Heart right ventricle (tissue), 16 donors: ENCODE measurements at regions not wholly inside any gene's neighbourhood (a gene's known extent, or its start where the extent isn't known, plus 50 kb on each side); places are given as distances from the start of the nearest gene placed in this dataset.
"Not testable (repeated sequence)": the region's sequence is repeated elsewhere in the genome, so short reads cannot be mapped to it uniquely, and the experiment has no call there.

Experiments used
- ATAC-seq, 8 donors: fragments of 200-7000 bp; cut with Tn5 transposase; one replicate each; pipeline ENCODE4 v1.9.1; 2020; ENCODE audit warnings: mild to moderate bottlenecking in 8 of 8, moderate library complexity in 8 of 8, moderate number of reproducible peaks in 1 of 8
- DNase-seq, 2 donors: peaks; one replicate each; pipeline ENCODE4 v3.0.0-alpha.2; 2020
- H3K27ac ChIP-seq, 10 donors: fragments of 200-600 bp; sonication (generic) in 2 of 10; one replicate each; pipeline versions ENCODE4 v1.5.0 to v1.8.0; 2020 to 2022; ENCODE audit warnings: mild to moderate bottlenecking in 3 of 10
- H3K27me3 ChIP-seq, 7 donors: fragments of 200-600 bp; one replicate each; pipeline ENCODE4 v1.8.0; 2021 to 2022; ENCODE audit warnings: mild to moderate bottlenecking in 2 of 7
- H3K36me3 ChIP-seq, 9 donors: fragments of 200-600 bp; sonication (generic) in 1 of 9; one replicate each; pipeline versions ENCODE4 v1.5.0 to v1.8.0; 2020 to 2022; ENCODE audit warnings: mild to moderate bottlenecking in 2 of 9
- H3K4me1 ChIP-seq, 9 donors: fragments of 200-600 bp; sonication (generic) in 1 of 9; one replicate each; pipeline versions ENCODE4 v1.5.0 to v1.8.0; 2020 to 2022; ENCODE audit warnings: mild to moderate bottlenecking in 4 of 9
- H3K4me3 ChIP-seq, 10 donors: fragments of 200-600 bp; sonication (generic) in 2 of 10; one replicate each; pipeline versions ENCODE4 v1.5.0 to v1.8.0; 2020 to 2022; ENCODE audit warnings: mild to moderate bottlenecking in 7 of 10, moderate library complexity in 2 of 10
- H3K9me3 ChIP-seq, 11 donors: fragments of 200-600 bp in 10 of 11; sonication (generic) in 2 of 11; one replicate each; pipeline versions ENCODE4 v1.5.0 to v1.8.0; 2013 to 2022; ENCODE audit warnings: mild to moderate bottlenecking in 2 of 11, control low read depth in 1 of 11, moderate library complexity in 1 of 11
- WGBS, 2 donors: extraction: QIAGEN DNeasy Blood & Tissue Kit; methylation state at CpG; one replicate each; pipeline ENCODE4 v1.1.7; 2013; ENCODE audit warnings: inconsistent platforms in 1 of 2; 5-methylcytosine and 5-hydroxymethylcytosine counted together
- intact Hi-C, 10 donors: fragments of 100-400 bp; cut with DNase I; formaldehyde crosslinking; loops; one replicate each; pipeline versions ENCODE4 v1.11.1 to v1.14.2; 2022
- TF ChIP-seq, protein P1 (sequence below), 9 donors: fragments of 200-600 bp; sonication (generic) in 2 of 9; IDR thresholded peaks; one replicate each; pipeline versions ENCODE4 v1.5.0 to v1.8.0; 2021 to 2022; ENCODE audit warnings: antibody characterized with exemption in 9 of 9, mild to moderate bottlenecking in 5 of 9, moderate library complexity in 1 of 9
- donor health status: Arrhythmogenic right ventricular cardiomyopathy.
- donor health status: ischemic (EF 13 %, LVEDD 7.1; RV severe dilation, severe dysfunction).
- donor health status: healthy with polysubstance abuse.
- donor health status: DM: no; HTN: yes; CAD: no.
- donor health status: DM: no; HTN: no; CAD: no.
- donor health status: ischemic (EF 25% LVEDD 6.9; RV normal size, moderate dysfunction).
- donor health status: ischemic (EF 25% LVEDD 5.7; RV mildly dilated, moderate dysfunction).
- donor health status: healthy.
- donor health status: DM: yes; HTN: yes; CAD: no.
- donor health status: Ischemic cardiomyopathy.
- donor health status: ischemic (EF 35%, LVEDD 5.7; RV mildly dilated, moderate dysfunction).
- donor health status: nonischemic (EF 11% LVEDD 7.7; RV severe dilation, severe dysfunction).
- donor health status: DM: yes; HTN: yes; CAD: no.
- donor health status: PGD.
- donor health status: ischemic (EF 29% LVEDD 5.4; RV normal size, mild dysfunction).
- donor health status: nonischemic (EF 23%, LVEDD 6.1; RV moderate dilation, normal function).

DNA sequence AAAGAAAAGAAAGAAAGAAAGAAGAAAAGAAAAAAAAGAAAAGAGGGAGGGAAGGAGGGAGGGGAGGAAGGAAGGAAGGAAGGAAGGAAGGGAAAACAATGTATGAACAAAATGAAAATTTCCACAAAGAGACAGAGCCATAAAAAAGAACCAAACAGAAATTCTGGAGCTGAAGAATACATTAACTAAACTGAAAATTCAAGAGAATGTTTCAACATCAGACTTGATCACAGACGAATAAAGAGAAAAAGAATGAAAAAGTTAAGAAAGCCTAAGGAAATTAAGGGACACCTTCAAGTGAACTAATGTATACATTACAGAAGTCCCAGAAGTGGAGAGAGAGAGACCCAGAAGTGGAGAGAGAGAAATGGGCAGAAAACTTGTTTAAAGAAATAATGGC lies 60.9 kb upstream of the RAB6C start:
- whole genome bisulfite sequencing, 2 donors, result 90 to 94% methylated on average over 1 of the region's 1 CpG
- no peak for DNase-seq
- Histone ChIP-seq H3K9me3 (peaks cover 0 to 44% (median 25%) of the 10 kb centered on the region in 11 donors), H3K27me3 (peaks cover 0 to 33% (median 23%) of the 10 kb centered on the region in 7 donors), H3K4me1 (peaks cover 0 to 8% (median 5%) of the 10 kb centered on the region in 9 donors), H3K36me3 (no peaks in the 10 kb centered on the region), H3K27ac (no peak overlapping the region), H3K4me3 (no peak overlapping the region)
- no peak for ATAC-seq
- TF ChIP-seq, protein P1, sequence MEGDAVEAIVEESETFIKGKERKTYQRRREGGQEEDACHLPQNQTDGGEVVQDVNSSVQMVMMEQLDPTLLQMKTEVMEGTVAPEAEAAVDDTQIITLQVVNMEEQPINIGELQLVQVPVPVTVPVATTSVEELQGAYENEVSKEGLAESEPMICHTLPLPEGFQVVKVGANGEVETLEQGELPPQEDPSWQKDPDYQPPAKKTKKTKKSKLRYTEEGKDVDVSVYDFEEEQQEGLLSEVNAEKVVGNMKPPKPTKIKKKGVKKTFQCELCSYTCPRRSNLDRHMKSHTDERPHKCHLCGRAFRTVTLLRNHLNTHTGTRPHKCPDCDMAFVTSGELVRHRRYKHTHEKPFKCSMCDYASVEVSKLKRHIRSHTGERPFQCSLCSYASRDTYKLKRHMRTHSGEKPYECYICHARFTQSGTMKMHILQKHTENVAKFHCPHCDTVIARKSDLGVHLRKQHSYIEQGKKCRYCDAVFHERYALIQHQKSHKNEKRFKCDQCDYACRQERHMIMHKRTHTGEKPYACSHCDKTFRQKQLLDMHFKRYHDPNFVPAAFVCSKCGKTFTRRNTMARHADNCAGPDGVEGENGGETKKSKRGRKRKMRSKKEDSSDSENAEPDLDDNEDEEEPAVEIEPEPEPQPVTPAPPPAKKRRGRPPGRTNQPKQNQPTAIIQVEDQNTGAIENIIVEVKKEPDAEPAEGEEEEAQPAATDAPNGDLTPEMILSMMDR (IDR thresholded peaks at IDR 0.05), result no peak
- intact Hi-C loops, result no loop called here

DNA sequence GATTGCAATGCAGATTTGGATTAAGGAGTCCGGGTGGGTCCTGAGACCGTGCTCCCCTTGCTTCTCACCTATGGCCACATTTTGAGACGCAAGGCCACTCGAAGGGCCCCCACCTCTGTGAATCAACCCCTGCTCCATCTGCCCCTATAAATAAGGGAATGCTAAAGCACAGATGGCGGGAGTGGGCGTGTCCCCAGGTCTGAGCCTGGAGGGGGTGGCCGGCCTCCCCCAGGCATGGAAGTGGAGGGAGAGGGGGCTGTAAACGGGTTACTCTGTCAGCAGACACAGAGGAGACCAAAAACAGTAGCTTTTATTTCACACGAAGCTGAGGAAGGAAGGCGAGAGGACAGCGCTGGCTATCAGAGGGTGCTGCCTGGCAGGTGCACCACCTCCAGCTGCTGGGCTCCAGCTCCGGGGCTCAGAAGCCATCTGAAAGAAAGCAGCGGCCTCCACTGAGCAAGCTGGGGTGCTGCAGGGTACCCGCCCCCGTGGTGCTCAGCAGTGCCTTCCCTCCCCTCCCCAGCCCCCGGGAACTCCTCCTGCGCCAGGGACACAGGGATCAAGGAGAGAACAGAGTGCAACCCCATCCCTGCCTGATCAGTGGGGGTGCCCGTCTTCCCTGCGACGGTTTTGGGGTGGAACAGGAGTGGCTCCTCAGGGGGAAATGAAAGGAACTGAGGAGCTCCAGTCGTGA lies 56.7 kb upstream of the RAB6C start:
- peaks cover 0 to 46% (median 24%) of the 10 kb centered on the region in 7 donors for H3K27me3 ChIP-seq
- ATAC-seq, result peak in 3 of 8 donors; percentile 16 to 61 (median 40)
- TF ChIP-seq, protein P1 (IDR thresholded peaks at IDR 0.05), result no peak
- WGBS, 2 donors, result 15 to 18% methylated on average over 21 of the region's 21 CpGs
- no peaks in the 10 kb centered on the region for H3K36me3 ChIP-seq
- H3K9me3 ChIP-seq, result peaks cover 0 to 33% (median 21%) of the 10 kb centered on the region in 11 donors
- no peak overlapping the region for H3K27ac ChIP-seq
- intact Hi-C loops, result loop anchor here in 1 of 10 donors (10.0 kb wide), 1 partner anchor 1598 kb away; no protein-coding TSS in a partner anchor
- no peak for DNase-seq
- no peak overlapping the region for H3K4me3 ChIP-seq
- H3K4me1 ChIP-seq, result peaks cover 0 to 8% (median 6%) of the 10 kb centered on the region in 9 donors

- ATAC-seq (peak; percentile 48 to 73 (median 58)), DNase-seq (no peak)
- intact Hi-C loops, result loop anchor here in 1 of 10 donors (10.0 kb wide), 1 partner anchor 1599 kb away; no protein-coding TSS in a partner anchor
- TF ChIP-seq, protein P1 (IDR thresholded peaks at IDR 0.05), result peak in 7 of 9 donors; percentile 46 to 61 (median 51)
- Histone ChIP-seq H3K9me3 (peaks cover 0 to 26% (median 13%) of the 10 kb centered on the region in 11 donors), H3K27ac (no peak overlapping the region), H3K27me3 (peaks cover 0 to 46% (median 24%) of the 10 kb centered on the region in 7 donors), H3K36me3 (no peaks in the 10 kb centered on the region), H3K4me1 (peaks cover 0 to 8% (median 6%) of the 10 kb centered on the region in 9 donors), H3K4me3 (no peak overlapping the region)
- WGBS, 2 donors, result 3 to 7% methylated on average over 30 of the region's 30 CpGs
These were observed 56.0 kb upstream of the RAB6C start for GRCh38 chr2:129923265-129924091.

- peaks cover 0 to 19% (median 7%) of the 10 kb centered on the region in 11 donors for H3K9me3 ChIP-seq
- H3K4me1 ChIP-seq, ATAC-seq, H3K4me3 ChIP-seq, DNase-seq, H3K36me3 ChIP-seq, H3K27ac ChIP-seq: not testable (repeated sequence)
- H3K27me3 ChIP-seq, result peaks cover 0 to 46% (median 24%) of the 10 kb centered on the region in 7 donors
- WGBS, 2 donors, result 71 to 73% methylated on average over 12 of the region's 12 CpGs
- intact Hi-C loops, result loop anchor here in 1 of 10 donors (10.0 kb wide), 1 partner anchor 1599 kb away; no protein-coding TSS in a partner anchor
These were observed 55.4 kb upstream of the RAB6C start for GRCh38 chr2:129924115-129924514.
